ENCODE measurements at regions not wholly inside any gene's neighbourhood (a gene's known extent, or its start where the extent isn't known, plus 50 kb on each side); places are given as distances from the start of the nearest gene placed in this dataset.
"Not testable (repeated sequence)": the region's sequence is repeated elsewhere in the genome, so short reads cannot be mapped to it uniquely, and the experiment has no call there.

- DNase-seq; H3K27ac Mint-ChIP-seq; intact Hi-C loops (cut with micrococcal nuclease); H3K4me3 Mint-ChIP-seq; CTCF ChIA-PET; H3K4me1 Mint-ChIP-seq (ENCODE audit: low read depth); POLR2A ChIA-PET; ATAC-seq; H3K27me3 Mint-ChIP-seq: not testable (repeated sequence)
- H3K36me3 Mint-ChIP-seq (ENCODE audit: low read depth), result peaks cover 26% of the 10 kb centered on the region
- peaks cover 49% of the 10 kb centered on the region for H3K9me3 Mint-ChIP-seq
Measured at GRCh38 chrY:11643549-11643948, 1057.5 kb upstream of the USP9Y start.

GRCh38 chrY:11668221-11668620, 1032.8 kb upstream of the USP9Y start:
- Mint-ChIP-seq H3K4me3 (no peak overlapping the region), H3K36me3 (ENCODE audit: low read depth) (peaks cover 17% of the 10 kb centered on the region), H3K27me3 (no peaks in the 10 kb centered on the region), H3K27ac (no peak overlapping the region), H3K4me1 (ENCODE audit: low read depth) (no peaks in the 10 kb centered on the region), H3K9me3 (peaks cover 76% of the 10 kb centered on the region)
- DNase-seq, result no peak
- no peak for TF ChIP-seq CTCF (IDR thresholded peaks at IDR 0.05)
- ChIA-PET POLR2A (no interaction called here), CTCF (no interaction called here)
- intact Hi-C loops (cut with micrococcal nuclease), result no loop called here
- ATAC-seq, result no peak

All from activated CD8-positive, alpha-beta T cell treated with anti-CD3 and anti-CD28 coated beads for 36 hours (primary cell).